Suppressor macrophage treated with lipopolysaccharide for 4 hours (primary cell): ENCODE measurements at regions not wholly inside any gene's neighbourhood (a gene's known extent, or its start where the extent isn't known, plus 50 kb on each side); places are given as distances from the start of the nearest gene placed in this dataset.
"Not testable (repeated sequence)": the region's sequence is repeated elsewhere in the genome, so short reads cannot be mapped to it uniquely, and the experiment has no call there.

Experiments
- DNase-seq: peaks from one replicate; pipeline ENCODE4 v3.0.0-alpha.2; 2020

GRCh38 chr5:124504081-124504916, 242.1 kb downstream of the ZNF608 start:
- DNase-seq: no peak

GRCh38 chr5:124502551-124502950, 243.9 kb downstream of the ZNF608 start:
- no peak for DNase-seq

- not testable (repeated sequence) for DNase-seq
Observed at GRCh38 chr5:124499818-124500217, 246.6 kb downstream of the ZNF608 start.

- DNase-seq: not testable (repeated sequence)
Observed at GRCh38 chr5:124496968-124497367, 249.5 kb downstream of the ZNF608 start.

- DNase-seq: no peak
Observed at GRCh38 chr5:124494540-124495116, 251.8 kb downstream of the ZNF608 start.

- no peak for DNase-seq
Observed at GRCh38 chr5:124492444-124493224, 253.8 kb downstream of the ZNF608 start.

- not testable (repeated sequence) for DNase-seq
Observed at GRCh38 chr5:124490315-124490714, 256.1 kb downstream of the ZNF608 start.

DNA sequence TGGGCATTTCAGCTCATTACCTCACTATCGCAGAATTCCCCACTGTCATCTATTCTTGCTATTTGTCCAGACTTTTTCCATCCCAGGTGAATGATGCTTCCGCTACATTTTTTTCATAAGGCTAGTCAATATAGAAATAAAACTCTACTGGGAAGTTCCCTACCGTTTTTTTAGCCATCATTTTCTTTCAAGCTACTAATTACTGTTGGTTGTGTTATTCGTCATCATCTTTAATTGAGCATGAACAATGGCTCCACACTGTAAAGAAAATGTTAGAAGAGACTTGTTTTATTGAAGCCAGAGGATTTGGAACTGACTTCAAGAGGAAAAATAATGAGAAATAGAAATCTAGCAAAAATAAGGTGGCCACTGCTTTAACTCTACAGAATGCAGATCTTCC, 265.0 kb downstream of the ZNF608 start:
- DNase-seq: no peak

- DNase-seq: no peak
Observed at GRCh38 chr5:124480964-124481363, 265.5 kb downstream of the ZNF608 start.

GRCh38 chr5:124480022-124480421, 266.4 kb downstream of the ZNF608 start:
- no peak for DNase-seq

DNA sequence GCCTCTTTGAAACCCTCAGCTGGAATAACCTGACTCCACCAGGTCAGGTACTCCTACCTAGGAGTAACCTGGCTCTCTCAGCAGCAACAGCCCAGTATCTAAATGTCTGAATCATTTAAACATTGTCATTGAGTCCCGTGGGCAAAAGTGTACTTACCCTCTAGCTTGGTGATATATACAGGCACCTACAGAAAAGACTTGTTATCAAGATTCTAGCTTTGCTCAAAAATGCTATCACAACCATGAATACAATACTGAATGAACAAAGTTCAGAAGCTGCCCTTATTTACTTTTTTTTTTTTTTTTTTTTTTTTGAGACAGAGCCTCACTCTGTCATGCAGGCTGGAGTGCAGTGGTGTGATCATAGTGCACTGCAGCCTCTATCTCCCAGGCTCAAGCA, 268.2 kb downstream of the ZNF608 start:
- DNase-seq: no peak

DNA sequence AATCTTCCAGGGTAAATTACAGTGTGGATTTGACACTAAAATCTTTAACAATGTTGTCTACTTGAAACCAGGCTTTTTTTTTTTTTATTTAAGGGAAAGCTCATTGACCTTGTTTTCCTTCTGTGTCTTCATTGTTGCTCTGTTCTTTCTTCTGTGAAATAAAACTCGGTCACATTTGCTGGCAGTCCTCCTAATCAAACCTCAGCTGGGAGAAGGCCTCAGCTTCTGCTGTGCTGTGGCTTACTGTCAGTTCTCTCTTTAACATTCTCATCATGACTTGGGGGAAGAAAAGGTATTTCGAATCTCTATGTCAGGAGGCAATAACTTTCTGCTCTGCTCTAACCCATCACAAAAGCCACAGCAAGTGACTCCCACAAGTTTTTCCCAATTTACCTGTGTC, 268.9 kb downstream of the ZNF608 start:
- no peak for DNase-seq

DNA sequence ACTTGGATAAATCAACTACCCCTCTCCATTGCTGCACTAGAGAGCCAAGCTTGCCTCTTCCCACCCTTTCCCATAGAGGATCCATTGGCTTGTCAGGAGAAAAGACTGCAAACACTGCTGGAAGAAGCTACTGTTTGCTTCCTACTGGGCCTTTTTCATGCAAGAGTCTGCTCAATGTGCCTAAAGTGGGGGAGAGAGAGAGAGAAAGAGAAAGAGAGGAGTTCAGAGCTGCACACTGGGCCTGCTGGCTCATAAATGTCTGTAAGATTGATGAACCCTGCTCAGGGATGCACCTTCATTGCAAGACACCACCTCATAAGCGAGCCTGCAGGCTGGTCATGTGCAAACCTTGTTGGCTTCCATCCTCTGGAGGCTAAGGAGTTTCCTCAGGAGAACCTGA, 269.4 kb downstream of the ZNF608 start:
- DNase-seq: no peak

- no peak for DNase-seq
Observed at GRCh38 chr5:124474528-124475215, 271.8 kb downstream of the ZNF608 start.

DNA sequence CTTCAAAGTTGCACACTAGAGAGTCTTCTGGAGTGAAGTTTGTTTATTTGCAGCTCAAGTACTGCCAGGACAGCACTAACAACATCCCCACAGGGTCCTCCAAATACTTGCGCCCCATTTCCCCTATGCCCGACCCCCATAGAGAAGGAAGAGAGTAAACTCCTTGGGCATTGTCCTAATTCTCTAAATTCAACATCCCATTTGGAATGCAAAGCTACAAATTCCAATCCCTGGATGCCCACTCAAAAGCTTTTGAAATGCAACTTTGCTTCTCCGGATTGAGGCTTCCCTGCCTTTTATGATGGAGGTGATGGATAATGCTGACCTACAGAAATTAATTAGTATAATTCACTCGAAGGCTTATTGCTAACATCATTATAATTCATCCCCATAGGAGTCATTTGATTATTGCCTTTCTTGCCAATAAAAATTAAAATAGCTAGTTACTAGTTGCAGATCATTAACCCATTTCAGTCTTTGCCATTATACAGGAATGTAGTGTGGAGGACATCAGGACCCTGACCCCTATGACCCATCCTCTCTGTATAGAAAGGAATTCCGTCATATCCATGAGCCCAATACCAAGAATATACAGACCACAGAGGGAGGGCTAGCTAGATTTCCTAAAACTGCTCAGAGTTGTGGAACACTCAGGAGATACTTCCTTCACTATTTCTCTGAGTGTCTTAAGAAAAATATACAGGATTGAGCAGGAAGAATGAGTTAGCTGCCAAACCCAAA, 277.6 kb downstream of the ZNF608 start:
- no peak for DNase-seq

GRCh38 chr5:124467745-124468144, 278.7 kb downstream of the ZNF608 start:
- no peak for DNase-seq

GRCh38 chr5:124466011-124466410, 280.4 kb downstream of the ZNF608 start:
- no peak for DNase-seq

DNA sequence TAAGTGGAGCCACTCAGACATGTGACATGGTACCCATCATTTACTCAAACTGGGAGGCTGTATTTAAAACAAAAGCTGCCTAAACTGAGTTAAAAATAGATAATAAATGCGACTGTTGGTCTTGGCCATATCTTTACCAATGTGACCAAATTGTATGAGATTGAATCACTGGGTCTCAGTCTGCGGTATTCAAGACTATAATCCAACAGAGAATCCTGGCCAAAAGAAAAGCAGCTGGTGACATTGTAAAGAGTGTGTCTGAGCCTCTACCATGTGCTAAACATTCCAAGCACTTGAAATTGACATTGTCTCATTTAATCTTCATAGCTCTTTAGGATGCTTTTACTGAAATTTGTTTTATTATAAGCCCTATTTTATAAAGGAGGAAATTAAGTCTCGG, 282.6 kb downstream of the ZNF608 start:
- no peak for DNase-seq

GRCh38 chr5:124462751-124463150, 283.7 kb downstream of the ZNF608 start:
- DNase-seq: no peak

DNA sequence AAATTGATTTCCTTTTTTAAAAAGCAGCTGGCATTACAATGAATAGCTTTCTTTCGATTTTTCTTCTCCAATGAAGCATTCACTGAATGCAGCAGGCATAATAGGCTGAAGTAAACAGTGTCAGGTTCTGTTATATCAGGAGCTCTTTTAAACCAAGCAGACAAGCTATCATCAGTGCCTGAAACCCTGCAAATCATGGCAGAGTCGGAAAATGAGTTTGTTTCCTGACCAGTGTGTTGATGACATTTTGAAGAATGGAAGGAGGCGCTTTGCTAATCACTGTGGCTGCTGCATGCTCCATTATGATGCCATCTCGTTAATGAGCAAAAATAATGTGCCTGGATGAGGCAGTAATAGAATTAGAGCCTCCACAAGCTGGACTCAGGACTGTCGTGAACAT, 284.5 kb downstream of the ZNF608 start:
- DNase-seq: no peak

- DNase-seq: no peak
Observed at GRCh38 chr5:124461157-124461556, 285.3 kb downstream of the ZNF608 start.

DNA sequence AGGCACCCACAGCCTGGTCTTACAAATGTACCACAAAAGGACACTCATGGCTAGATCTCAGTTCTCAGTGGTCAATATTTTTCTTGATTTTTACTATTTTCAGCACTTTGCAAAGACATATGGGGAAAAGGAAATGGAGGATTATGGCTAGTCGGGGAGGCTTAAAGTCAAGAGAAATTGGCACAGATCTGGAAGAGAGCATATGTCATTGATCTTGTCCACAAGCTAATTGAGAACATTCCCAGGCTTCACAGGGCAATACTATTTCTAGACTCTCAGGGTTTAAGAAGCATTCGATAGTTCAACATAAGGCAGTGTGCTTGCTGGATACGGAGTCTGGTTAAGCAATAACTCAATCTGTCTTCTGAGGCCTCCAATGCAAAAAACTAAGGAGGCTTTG, 285.8 kb downstream of the ZNF608 start:
- no peak for DNase-seq

DNA sequence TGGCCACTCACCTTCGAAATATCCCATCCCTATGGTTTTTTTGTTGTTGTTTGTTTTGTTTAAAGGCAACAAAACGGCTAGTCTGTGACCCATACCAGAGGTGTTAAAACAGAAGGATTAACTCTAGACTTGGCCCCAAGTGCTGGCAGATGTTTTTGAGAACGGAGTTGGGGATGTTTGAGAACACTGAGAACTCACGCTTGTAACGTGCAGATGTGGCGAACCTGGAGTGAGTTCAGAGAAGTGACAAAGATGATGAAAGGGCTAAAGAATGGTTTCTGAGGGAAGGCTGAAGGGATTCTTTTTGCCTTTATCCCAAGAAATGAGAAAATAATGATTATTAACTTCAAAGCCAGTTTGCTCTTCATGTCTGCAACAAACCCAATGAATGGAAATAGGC, 286.5 kb downstream of the ZNF608 start:
- DNase-seq: no peak
